Parathyroid adenoma (tissue), 2 donors: ENCODE measurements at regions not wholly inside any gene's neighbourhood (a gene's known extent, or its start where the extent isn't known, plus 50 kb on each side); places are given as distances from the start of the nearest gene placed in this dataset.
"Not testable (repeated sequence)": the region's sequence is repeated elsewhere in the genome, so short reads cannot be mapped to it uniquely, and the experiment has no call there.

ENCODE experiments used
- H2AFZ ChIP-seq: fragments of 300-600 bp; sonication (generic); one replicate; pipeline ENCODE4 v1.7.0; 2017; ENCODE audit warnings: antibody characterized with exemption, mild to moderate bottlenecking
- H3K27ac ChIP-seq: fragments of 300-600 bp; sonication (generic); one replicate; pipeline ENCODE4 v1.7.0; 2017
- H3K27me3 ChIP-seq: fragments of 300-600 bp; sonication (generic); one replicate; pipeline ENCODE4 v1.7.0; 2017; ENCODE audit warnings: low read length; ENCODE audit not compliant: control insufficient read depth, insufficient read depth
- H3K36me3 ChIP-seq: fragments of 300-600 bp; sonication (generic); one replicate; pipeline ENCODE4 v1.7.0; 2017; ENCODE audit warnings: low read length; ENCODE audit not compliant: control insufficient read depth, insufficient read depth
- H3K4me1 ChIP-seq: fragments of 300-600 bp; sonication (generic); one replicate; pipeline ENCODE4 v1.7.0; 2017; ENCODE audit warnings: control low read depth
- H3K4me2 ChIP-seq: fragments of 300-600 bp; sonication (generic); one replicate; pipeline ENCODE4 v1.7.0; 2017; ENCODE audit warnings: low read length
- H3K4me3 ChIP-seq: fragments of 300-600 bp; sonication (generic); one replicate; pipeline ENCODE4 v1.7.0; 2017; ENCODE audit warnings: low read depth, low read length
- H3K79me2 ChIP-seq: fragments of 300-600 bp; sonication (generic); one replicate; pipeline ENCODE4 v1.7.0; 2017; ENCODE audit warnings: control low read depth
- H3K9ac ChIP-seq: fragments of 300-600 bp; sonication (generic); one replicate; pipeline ENCODE4 v1.7.0; 2017; ENCODE audit warnings: mild to moderate bottlenecking
- H3K9me3 ChIP-seq: fragments of 300-600 bp; sonication (generic); one replicate; pipeline ENCODE4 v1.7.0; 2017; ENCODE audit warnings: low read length; ENCODE audit not compliant: control insufficient read depth
- TF ChIP-seq, protein P1 (sequence below): fragments of 300-600 bp; sonication (generic); IDR thresholded peaks from one replicate; pipeline ENCODE4 v1.7.0; 2017; ENCODE audit warnings: antibody characterized with exemption, mild to moderate bottlenecking
- donor health status: primary hyperparathyroidism.

- Histone ChIP-seq H3K27me3 (no peaks in the 10 kb centered on the region), H3K4me3 (no peak overlapping the region), H3K4me1 (no peaks in the 10 kb centered on the region), H3K36me3 (no peaks in the 10 kb centered on the region), H3K9ac (no peak overlapping the region), H3K79me2 (no peaks in the 10 kb centered on the region), H2AFZ (no peak overlapping the region), H3K9me3 (no peaks in the 10 kb centered on the region), H3K4me2 (no peak overlapping the region), H3K27ac (no peak overlapping the region)
- TF ChIP-seq, protein P1, sequence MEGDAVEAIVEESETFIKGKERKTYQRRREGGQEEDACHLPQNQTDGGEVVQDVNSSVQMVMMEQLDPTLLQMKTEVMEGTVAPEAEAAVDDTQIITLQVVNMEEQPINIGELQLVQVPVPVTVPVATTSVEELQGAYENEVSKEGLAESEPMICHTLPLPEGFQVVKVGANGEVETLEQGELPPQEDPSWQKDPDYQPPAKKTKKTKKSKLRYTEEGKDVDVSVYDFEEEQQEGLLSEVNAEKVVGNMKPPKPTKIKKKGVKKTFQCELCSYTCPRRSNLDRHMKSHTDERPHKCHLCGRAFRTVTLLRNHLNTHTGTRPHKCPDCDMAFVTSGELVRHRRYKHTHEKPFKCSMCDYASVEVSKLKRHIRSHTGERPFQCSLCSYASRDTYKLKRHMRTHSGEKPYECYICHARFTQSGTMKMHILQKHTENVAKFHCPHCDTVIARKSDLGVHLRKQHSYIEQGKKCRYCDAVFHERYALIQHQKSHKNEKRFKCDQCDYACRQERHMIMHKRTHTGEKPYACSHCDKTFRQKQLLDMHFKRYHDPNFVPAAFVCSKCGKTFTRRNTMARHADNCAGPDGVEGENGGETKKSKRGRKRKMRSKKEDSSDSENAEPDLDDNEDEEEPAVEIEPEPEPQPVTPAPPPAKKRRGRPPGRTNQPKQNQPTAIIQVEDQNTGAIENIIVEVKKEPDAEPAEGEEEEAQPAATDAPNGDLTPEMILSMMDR: no peak
These were observed 241.9 kb upstream of the THUMPD2 start for GRCh38 chr2:40020997-40021396.

GRCh38 chr2:40016151-40016885, 237.3 kb upstream of the THUMPD2 start:
- Histone ChIP-seq H3K27me3 (no peaks in the 10 kb centered on the region), H3K9me3 (no peaks in the 10 kb centered on the region), H3K9ac (no peak overlapping the region), H3K27ac (no peak overlapping the region), H3K36me3 (no peaks in the 10 kb centered on the region), H2AFZ (no peak overlapping the region), H3K4me3 (no peak overlapping the region), H3K4me1 (no peaks in the 10 kb centered on the region), H3K4me2 (no peak overlapping the region), H3K79me2 (no peaks in the 10 kb centered on the region)
- TF ChIP-seq, protein P1: no peak

- not testable (repeated sequence) for H3K4me2 ChIP-seq, H2AFZ ChIP-seq, H3K27me3 ChIP-seq, H3K79me2 ChIP-seq, H3K4me1 ChIP-seq, H3K9ac ChIP-seq, H3K4me3 ChIP-seq, H3K36me3 ChIP-seq, H3K9me3 ChIP-seq, H3K27ac ChIP-seq
These were observed 234.9 kb upstream of the THUMPD2 start for GRCh38 chr2:40013962-40014361.

GRCh38 chr2:40004336-40004735, 225.3 kb upstream of the THUMPD2 start:
- no peaks in the 10 kb centered on the region for H3K4me1 ChIP-seq
- no peak overlapping the region for H3K4me2 ChIP-seq
- no peak overlapping the region for H2AFZ ChIP-seq
- no peaks in the 10 kb centered on the region for H3K9me3 ChIP-seq
- H3K4me3 ChIP-seq: no peak overlapping the region
- no peaks in the 10 kb centered on the region for H3K36me3 ChIP-seq
- H3K27me3 ChIP-seq: no peaks in the 10 kb centered on the region
- no peaks in the 10 kb centered on the region for H3K79me2 ChIP-seq
- H3K9ac ChIP-seq: no peak overlapping the region
- TF ChIP-seq, protein P1: no peak
- H3K27ac ChIP-seq: no peak overlapping the region

DNA sequence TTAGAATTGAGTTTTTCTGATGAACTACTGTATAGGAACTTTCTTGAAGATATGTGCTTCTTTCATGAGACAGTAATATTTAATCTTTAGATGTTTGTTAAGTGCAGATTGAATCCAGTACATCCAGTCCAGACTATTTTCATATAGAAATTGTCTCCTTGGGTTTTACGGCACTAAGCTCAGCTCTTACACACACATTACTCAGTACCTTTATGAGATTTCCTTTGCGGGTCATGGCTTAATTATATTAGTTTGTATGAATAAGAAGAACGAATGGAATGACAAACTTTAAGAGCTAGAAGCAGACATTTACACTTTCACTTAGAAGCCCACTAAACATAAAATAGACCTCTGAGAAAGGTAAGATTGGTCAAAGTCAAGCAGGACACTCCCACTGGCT, 223.3 kb upstream of the THUMPD2 start:
- H3K36me3 ChIP-seq: no peaks in the 10 kb centered on the region
- no peaks in the 10 kb centered on the region for H3K4me1 ChIP-seq
- no peak overlapping the region for H3K27ac ChIP-seq
- no peak overlapping the region for H3K4me2 ChIP-seq
- no peaks in the 10 kb centered on the region for H3K9me3 ChIP-seq
- H3K9ac ChIP-seq: no peak overlapping the region
- H2AFZ ChIP-seq: no peak overlapping the region
- H3K4me3 ChIP-seq: no peak overlapping the region
- no peaks in the 10 kb centered on the region for H3K27me3 ChIP-seq
- H3K79me2 ChIP-seq: no peaks in the 10 kb centered on the region
- TF ChIP-seq, protein P1: no peak
